Neural progenitor cell (in vitro differentiated cells): ENCODE measurements at regions not wholly inside any gene's neighbourhood (a gene's known extent, or its start where the extent isn't known, plus 50 kb on each side); places are given as distances from the start of the nearest gene placed in this dataset.

Experiments
- EZH2 ChIP-seq: fragments of 200-600 bp; sonication (generic); IDR thresholded peaks from 2 replicates; pipeline ENCODE4 v1.6.1; 2017; ENCODE audit warnings: antibody characterized with exemption, mild to moderate bottlenecking, moderate library complexity
- EZH2phosphoT487 ChIP-seq: fragments of 200-600 bp; sonication (generic); IDR thresholded peaks from 2 replicates; pipeline ENCODE4 v1.6.1; 2017; ENCODE audit warnings: antibody characterized with exemption
- TF ChIP-seq, protein P1 (sequence below): fragments of 200-600 bp; sonication (generic); IDR thresholded peaks from 2 replicates; pipeline ENCODE4 v1.5.1; 2017; ENCODE audit warnings: antibody characterized with exemption, mild to moderate bottlenecking

GRCh38 chr18:10209302-10209701, 245.1 kb upstream of the APCDD1 start:
- TF ChIP-seq EZH2phosphoT487: no peak
- TF ChIP-seq, protein P1, sequence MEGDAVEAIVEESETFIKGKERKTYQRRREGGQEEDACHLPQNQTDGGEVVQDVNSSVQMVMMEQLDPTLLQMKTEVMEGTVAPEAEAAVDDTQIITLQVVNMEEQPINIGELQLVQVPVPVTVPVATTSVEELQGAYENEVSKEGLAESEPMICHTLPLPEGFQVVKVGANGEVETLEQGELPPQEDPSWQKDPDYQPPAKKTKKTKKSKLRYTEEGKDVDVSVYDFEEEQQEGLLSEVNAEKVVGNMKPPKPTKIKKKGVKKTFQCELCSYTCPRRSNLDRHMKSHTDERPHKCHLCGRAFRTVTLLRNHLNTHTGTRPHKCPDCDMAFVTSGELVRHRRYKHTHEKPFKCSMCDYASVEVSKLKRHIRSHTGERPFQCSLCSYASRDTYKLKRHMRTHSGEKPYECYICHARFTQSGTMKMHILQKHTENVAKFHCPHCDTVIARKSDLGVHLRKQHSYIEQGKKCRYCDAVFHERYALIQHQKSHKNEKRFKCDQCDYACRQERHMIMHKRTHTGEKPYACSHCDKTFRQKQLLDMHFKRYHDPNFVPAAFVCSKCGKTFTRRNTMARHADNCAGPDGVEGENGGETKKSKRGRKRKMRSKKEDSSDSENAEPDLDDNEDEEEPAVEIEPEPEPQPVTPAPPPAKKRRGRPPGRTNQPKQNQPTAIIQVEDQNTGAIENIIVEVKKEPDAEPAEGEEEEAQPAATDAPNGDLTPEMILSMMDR: no peak
- TF ChIP-seq EZH2: no peak
